ENCODE measurements at regions not wholly inside any gene's neighbourhood (a gene's known extent, or its start where the extent isn't known, plus 50 kb on each side); places are given as distances from the start of the nearest gene placed in this dataset.
"Not testable (repeated sequence)": the region's sequence is repeated elsewhere in the genome, so short reads cannot be mapped to it uniquely, and the experiment has no call there.

DNA sequence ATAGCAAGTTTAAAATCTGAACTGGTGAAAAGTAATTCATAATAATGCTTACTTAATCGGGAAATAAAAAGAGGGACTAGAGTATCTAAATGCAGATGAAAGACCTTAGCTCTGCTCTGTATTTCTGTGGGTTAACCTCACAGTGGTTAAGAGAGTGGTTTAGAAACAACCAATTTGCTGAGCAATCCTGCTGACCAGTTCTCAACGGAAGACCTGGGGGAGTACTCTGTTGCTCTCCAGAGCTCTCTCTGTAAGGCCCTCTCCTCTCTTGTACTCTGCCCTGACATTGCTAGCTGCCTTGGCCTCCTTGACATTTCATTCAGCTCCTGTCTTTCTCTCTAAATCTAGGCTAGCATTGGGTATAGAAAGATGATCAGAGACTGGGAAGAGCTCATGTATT, 1186.6 kb upstream of the SEMA6A start:
- no peak for DNase-seq

GRCh38 chr5:117759849-117760499, 1185.4 kb upstream of the SEMA6A start:
- no peak for DNase-seq

GRCh38 chr5:117752403-117752802, 1177.8 kb upstream of the SEMA6A start:
- no peak for DNase-seq

- no peak for DNase-seq
Measured at GRCh38 chr5:117748336-117748735, 1173.7 kb upstream of the SEMA6A start.

DNA sequence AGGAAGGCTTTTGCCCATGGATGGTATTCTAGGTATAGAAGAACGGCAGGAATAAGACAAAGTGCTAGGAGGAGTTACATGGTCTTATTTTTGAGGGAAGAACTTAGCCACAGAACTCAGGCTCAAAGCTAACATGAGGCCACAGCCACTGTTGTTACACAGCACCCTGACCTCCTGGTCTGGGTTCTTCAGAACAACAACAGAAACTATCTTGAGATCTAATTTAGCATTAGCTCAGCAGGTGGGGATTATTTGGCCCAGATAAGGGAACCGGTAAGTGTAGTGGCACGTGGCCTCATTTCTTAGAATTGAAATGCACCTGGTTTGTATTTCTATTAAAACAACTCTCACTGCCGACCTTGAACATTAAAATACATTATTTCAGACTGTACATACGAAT, 1168.7 kb upstream of the SEMA6A start:
- no peak for DNase-seq

DNA sequence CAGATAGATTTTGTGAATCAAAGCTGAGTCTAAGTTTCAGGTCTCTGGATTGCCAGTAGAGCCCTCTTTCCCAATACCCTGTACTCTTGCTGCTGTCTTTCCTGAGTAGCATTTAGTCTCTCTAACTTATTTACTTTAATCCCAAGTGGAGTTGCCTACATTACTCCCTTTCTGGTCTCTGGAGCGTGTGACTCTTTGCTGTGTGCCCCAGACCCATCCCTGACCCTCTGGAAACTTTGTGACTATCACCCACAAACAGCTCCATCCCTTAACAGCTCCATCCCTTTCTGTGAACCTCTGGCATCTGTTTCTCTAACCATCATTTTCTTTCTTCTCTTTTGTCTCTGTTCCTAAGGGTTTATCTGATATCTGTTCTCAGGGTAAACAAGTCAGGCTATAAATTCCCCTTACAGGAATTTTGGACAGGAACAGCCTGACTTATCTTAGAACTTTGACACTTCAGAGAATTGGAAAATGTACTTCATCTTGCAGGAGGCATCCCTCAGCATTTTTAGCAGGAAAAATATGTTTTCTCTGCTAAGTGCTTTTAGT, 1167.1 kb upstream of the SEMA6A start:
- DNase-seq: no peak

DNA sequence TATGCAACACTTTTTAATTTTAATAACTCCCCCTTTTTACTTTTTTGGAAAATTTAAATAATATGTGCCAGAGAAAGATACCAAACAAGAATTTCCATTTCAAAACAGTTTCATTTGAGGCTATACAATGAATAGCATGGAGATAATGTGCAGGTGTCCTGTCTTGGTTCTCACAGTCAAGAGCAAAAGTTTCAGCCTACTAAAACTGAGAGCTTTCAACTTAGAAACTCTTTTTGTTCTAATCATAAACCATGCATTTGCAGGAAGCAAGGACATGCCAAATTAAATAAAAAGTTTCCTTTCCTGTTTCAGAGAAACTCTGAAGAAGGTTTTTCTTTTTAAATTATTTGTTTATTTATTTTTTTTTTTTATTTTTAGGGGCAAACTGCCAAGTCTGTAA, 1165.6 kb upstream of the SEMA6A start:
- DNase-seq: no peak

GRCh38 chr5:117738571-117738970, 1163.9 kb upstream of the SEMA6A start:
- DNase-seq: no peak

DNA sequence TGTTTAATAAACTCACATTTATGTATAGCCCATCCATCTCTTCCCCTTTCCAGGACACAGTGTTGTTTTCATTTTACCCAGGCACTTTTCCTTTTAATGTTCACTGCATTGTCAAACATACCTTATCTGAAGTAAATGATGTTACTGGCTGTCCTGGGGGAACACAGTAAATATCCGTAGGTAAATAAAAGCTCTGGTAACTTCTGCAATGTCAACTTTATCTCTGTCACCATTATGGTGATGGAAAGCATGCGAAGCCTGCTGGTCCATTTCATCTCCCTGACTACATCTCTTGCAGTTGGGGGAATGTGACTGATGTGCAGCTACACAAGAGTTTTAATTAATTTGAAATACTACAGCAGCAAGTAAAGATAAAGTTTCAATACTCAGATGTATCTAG, 1162.1 kb upstream of the SEMA6A start:
- DNase-seq: no peak

DNA sequence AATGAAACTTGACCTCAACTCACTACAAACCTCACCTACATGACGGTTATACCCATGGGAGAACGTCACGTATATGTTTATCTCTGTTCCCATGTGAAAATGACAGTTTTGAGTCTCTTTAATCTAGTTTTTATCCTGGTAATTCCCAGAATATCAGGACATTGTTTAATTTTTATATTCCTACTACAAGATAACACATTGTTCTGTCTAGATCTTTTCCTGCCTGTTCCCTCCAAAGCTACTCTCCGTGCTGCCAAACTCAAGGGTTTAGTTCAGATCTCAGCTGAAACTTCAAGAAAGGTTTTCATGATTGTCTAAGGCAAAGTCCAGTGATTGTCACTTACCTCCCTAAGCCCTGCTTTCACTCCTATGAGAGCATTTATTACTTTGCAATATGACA, 1159.4 kb upstream of the SEMA6A start:
- no peak for DNase-seq

- no peak for DNase-seq
Measured at GRCh38 chr5:117733051-117733450, 1158.4 kb upstream of the SEMA6A start.

DNA sequence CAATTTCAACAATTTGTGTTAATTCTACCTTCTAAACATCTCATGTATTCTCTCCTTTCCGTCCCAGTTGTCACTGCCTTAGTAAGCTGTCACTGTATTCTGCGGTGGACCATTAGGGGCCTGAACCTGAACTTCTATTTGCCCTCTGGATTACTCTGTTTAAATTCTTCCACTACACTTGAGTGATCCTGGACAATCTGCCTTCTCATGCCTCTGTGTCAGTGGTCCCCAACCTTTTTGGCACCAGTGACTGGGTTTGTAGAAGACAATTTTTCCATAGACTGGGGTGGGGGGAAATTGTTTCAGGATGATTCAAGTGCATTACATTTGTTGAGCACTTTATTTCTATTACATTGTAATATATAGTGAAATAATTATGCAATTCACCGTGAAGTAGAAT, 1157.6 kb upstream of the SEMA6A start:
- DNase-seq: no peak

GRCh38 chr5:117731446-117731845, 1156.8 kb upstream of the SEMA6A start:
- no peak for DNase-seq

DNA sequence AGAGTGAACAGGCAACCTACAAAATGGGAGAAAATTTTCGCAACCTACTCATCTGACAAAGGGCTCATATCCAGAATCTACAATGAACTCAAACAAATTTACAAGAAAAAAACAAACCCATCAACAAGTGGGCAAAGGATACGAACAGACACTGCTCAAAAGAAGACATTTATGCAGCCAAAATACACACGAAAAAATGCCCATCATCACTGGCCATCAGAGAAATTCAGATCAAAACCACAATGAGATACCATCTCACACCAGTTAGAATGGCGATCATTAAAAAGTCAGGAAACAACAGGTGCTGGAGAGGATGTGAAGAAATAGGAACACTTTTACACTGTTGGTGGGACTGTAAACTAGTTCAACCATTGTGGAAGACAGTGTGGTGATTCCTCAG, 1146.2 kb upstream of the SEMA6A start:
- not testable (repeated sequence) for DNase-seq

GRCh38 chr5:117719413-117719812, 1144.8 kb upstream of the SEMA6A start:
- DNase-seq: no peak

GRCh38 chr5:117713585-117714198, 1139.1 kb upstream of the SEMA6A start:
- no peak for DNase-seq

DNA sequence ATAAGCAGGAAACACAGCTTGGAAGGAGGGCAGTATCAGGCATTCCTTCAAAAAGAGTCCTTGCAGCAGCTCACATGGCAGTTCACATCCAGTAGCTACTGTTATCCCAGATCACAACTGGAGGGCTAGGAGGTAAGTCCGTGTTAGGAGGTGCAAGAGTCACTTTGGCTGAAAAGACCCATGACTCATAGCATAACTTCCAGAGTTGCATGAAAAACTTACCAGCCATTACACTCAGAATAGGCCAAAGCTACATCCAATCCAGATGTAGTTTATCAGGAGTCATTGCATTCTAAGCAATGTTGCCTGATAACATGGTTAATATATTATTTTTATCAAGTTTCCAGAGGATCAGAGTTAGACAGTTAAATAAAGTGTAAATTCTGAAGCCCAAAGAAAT, 1126.4 kb upstream of the SEMA6A start:
- no peak for DNase-seq

DNA sequence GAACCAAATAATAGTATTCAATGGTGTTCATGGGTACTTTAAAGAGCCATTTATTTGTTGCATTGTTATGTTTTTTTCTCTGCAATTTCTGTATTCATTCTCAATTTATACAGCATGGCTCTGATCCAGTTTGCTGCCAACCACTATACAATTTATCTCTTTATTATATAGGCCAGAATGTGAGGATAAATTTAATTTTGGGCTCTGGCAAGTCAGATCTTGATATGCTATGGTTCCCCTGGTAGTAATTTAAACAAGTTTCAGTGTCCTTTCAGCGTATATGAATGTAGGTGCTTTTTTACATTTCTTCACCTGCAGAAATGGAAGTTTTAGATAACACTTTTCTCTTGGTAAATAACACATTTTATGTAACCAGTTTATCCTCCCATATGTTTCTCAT, 1118.0 kb upstream of the SEMA6A start:
- DNase-seq: no peak

GRCh38 chr5:117691081-117691870, 1116.7 kb upstream of the SEMA6A start:
- DNase-seq: no peak

GRCh38 chr5:117690612-117691011, 1116.0 kb upstream of the SEMA6A start:
- DNase-seq: no peak

- DNase-seq: no peak
Measured at GRCh38 chr5:117686926-117687325, 1112.3 kb upstream of the SEMA6A start.

DNA sequence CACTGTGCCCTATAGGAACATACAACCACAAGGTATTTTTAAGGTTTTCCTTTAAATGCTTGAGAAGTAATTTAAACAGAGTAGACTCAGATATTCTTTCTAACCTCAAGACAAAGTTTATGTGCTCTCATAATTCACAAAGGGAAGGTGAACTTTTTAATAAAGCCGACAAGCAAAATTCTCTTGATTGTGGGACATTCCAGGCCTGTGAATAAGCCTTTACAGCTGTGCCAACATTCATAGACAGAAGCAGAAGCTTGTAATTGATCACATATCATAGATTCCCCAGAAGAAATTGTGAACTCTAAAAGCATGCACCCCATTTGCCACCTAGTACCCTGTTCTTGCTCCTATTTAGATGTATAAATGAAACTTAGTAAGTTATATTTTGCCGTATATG, 1107.8 kb upstream of the SEMA6A start:
- no peak for DNase-seq

GRCh38 chr5:117681431-117682254, 1107.0 kb upstream of the SEMA6A start:
- no peak for DNase-seq
